ENCODE measurements at regions not wholly inside any gene's neighbourhood (a gene's known extent, or its start where the extent isn't known, plus 50 kb on each side); places are given as distances from the start of the nearest gene placed in this dataset.
"Not testable (repeated sequence)": the region's sequence is repeated elsewhere in the genome, so short reads cannot be mapped to it uniquely, and the experiment has no call there.

DNA sequence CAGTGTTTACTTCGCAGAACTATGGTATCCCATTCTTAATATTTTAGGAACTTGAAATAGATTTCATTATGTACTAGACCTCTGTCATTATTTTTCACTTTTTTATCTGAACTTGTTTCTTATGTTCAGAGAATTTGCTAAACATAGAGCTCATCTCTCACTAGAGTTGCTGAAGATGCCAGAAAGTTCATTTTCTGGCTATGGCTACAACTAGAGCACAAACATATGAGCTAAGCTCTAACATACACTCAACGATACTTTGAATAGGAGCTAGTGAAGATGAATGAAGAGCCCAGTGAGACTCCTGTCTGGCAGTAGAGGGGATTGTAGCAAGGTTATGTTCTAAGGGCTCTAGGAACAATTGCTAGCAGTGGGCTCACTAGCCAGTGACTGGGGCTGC, 582.2 kb downstream of the KIF4B start:
- no peak for DNase-seq (ENCODE audit: low read depth in 3 of 3, low spot score in 1 of 3)

DNA sequence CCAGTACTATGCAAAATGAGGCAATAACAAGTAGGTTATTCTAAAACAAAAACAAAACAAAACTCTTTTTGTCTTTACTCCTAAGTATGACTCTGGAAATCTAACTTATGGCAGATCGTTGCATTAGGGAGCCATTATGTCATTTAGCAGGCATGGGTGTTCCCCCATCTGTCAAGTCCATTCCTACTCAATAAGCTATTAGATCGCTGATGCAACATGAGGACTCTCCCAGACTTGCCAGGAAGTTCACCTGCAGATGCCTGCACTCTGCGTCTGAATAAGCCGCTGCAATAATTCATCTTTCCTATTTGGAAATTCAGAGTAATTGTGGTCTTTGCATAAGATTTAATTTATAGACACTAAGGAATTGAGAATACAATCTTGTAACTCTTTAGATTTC, 585.0 kb downstream of the KIF4B start:
- no peak for DNase-seq (ENCODE audit: low read depth in 3 of 3, low spot score in 1 of 3)

DNA sequence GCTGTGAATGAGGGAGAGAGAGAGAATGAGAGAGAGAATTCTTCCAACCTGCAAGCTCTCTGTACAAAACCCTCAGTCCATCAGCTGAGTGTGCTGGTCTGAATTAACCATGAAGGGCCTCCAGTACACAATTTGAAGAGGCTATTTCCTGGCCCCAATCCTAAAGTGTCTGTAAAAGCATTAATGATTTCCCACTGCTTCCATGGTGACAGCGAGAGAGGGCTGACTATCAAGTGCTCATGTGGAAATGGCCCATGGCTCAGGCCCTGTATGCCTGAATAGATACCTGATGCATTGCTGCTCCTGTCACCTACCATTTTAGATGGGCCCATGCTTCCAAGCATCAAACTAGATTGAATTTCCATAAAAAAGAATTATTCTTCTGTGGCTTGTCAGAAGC, 592.4 kb downstream of the KIF4B start:
- no peak for DNase-seq (ENCODE audit: low read depth in 3 of 3, low spot score in 1 of 3)

DNA sequence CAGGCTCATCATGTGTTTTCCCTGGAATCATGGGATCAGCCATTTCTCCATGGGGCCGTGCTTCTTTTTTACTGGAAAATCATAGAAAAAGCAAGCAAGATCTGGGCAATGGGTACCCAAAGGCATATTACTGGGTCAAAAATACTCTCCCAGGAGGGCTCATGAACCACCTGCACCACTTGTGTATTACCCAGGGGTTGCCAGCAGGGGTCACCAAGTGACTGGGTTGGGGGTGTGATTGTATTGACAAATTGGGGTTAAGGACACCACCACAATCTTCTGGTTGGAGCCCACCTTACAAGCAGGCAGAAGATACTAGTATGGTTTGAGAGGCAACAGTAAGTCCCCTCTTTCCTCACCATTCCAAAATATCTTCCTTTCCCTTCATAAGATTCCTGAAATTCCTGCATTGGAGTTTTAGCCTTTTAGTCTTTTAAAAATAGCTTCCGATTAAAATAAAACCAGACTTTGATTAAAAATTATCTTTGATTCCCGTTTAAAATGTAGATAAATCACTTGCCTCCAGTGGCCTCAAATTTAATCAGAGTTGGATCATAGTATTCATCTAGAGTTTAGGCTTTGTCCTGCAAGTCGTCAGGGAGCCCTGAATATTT, 603.3 kb downstream of the KIF4B start:
- DNase-seq (ENCODE audit: low read depth in 3 of 3, low spot score in 1 of 3): peak in 1 of 3 donors; percentile 13

DNA sequence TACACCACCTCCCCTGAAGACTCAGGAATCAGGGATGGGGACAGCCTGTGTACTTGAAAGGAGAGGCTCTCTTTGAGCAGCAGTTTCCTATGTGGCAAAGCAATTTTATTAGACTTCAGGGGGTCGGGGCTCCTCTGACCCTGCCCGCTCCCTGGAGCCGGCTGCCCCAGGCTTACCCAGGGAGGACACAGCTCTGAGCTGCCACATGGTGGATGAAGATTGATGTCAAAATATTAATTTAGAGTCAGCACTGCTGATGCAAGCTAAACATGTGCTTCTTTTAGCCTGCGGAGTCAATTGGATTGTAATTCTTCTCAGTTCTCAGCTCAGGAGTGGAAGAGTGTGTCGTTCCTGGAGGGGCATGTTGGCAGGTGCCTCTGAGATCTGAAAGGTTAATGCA, 606.1 kb downstream of the KIF4B start:
- no peak for DNase-seq (ENCODE audit: low read depth in 3 of 3, low spot score in 1 of 3)

DNA sequence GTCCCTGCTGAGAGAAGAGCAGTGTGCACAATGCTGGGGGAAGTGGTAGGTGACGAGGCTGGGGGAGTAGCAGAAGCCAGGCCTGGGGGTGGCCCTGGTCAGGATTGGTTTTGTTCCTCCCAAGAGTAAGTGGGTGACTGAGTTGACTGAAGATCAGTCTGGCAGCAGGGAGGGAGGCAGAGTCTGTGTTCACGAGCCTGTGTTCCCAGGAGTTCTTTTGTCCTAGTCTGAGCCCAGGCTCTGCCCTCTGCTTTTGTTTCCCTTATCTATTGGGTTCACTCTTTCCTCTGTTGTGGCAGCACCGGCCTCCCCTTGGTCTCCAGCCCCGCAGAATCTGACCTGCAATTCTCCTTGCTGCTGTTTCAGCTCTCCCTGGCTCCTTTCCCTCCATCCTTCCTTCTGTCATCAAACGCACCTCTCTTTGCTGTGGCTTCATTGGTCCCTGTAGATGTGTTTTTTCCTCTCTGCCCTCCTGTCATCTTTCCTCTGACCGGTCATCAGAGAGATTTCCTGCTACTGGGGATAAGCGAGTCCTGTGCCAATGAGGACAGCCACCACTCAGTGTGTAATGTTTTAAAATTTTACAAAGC, 607.4 kb downstream of the KIF4B start:
- DNase-seq (ENCODE audit: low read depth in 3 of 3, low spot score in 1 of 3): no peak

DNA sequence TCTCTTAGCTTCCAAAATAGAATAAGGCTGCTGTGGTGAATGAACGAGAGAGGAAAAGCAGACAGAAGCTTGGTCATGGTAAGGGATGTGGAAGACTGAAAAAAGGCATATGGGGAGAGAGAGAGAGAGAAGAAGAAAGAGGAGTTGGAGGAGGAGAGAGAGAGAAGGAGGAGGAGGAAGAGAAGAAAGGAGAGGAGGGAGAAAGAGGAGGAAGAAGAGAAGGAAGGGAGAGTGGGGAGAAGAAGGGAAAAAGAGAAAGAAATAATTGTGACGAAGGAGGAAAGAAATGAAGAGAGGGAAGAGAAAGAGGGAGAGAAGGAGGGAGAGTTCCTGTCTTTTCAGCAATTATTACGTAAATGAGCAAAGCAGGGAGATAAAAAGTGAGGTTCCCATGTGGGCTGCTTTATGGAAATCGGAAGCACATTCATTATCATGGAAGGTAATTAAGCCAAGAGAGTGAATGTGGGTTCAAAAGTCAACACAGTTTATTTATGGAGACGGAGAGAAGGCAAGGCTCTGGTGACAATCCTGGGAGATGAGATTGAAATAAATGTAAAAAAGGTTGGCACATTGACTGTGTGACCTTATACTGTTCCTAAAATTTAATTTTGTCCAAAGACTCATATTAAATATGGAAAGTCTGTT, 611.2 kb downstream of the KIF4B start:
- DNase-seq (ENCODE audit: low read depth in 3 of 3, low spot score in 1 of 3): no peak

DNA sequence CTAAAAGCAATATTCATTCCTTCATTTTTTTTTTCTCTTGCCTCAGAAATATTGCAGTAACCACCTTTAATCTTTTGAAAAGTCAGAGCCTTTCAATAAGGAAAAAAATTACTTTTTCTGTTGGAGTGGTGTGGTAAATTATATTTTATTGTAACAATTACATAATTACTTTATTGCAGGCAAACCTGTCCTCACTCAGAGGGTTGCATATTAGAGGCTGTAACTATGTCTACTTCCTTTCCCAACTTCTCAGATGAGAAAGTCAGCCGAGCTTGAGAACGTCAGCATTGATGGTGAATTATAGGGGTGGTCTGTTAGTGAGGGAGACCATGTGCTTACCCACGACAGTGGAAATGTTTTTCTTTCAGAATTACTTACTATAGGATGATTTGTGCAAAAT, 611.8 kb downstream of the KIF4B start:
- DNase-seq (ENCODE audit: low read depth in 3 of 3, low spot score in 1 of 3): no peak

DNA sequence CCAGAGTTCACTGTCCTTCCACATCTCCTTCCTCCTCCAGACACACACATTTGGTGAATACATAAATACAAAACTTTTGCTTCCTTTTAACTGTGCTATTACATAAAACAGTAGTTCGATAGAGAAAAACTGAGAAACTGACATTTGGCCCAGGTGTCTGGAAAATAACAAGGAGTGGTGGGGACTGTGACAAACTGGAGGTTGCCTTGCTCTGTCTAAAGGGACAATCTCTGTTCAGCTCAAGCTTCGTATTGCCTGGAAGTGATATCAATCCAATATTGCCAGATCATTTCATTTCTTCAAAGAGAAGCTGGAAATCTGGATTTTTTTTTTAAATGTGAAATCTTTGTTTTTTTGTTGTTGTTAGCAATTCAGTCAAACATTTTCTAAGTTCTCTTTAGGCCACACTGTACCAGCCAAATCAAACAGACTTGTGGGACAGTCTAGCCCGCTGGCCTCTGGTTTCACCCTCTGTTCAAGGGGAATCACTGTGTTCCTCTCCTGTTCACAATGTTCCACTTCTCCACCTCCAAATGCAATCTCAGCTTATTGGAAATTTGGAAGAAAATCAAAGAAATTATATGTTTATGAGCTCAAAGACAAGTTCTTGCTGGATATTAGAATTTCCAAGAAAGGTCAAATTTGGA, 612.5 kb downstream of the KIF4B start:
- no peak for DNase-seq (ENCODE audit: low read depth in 3 of 3, low spot score in 1 of 3)

DNA sequence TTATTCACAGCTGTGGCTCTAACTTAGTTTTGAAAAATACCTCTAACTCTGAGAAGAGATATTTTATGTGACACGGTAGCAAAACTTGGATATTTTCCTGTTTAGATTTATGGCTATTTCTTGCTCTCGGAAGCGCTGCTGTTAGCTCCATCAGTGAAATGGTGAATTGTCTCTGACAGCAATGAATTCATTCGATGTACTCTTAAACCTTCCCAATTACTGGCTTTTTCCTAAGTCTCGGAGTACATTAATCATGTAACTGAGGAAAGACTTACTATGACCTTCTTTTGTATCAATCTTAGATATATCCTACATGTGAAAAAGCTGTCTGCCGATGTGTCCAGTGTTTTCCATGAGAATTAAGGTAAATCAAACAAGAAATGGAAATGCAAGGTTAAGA, 613.0 kb downstream of the KIF4B start:
- no peak for DNase-seq (ENCODE audit: low read depth in 3 of 3, low spot score in 1 of 3)

DNA sequence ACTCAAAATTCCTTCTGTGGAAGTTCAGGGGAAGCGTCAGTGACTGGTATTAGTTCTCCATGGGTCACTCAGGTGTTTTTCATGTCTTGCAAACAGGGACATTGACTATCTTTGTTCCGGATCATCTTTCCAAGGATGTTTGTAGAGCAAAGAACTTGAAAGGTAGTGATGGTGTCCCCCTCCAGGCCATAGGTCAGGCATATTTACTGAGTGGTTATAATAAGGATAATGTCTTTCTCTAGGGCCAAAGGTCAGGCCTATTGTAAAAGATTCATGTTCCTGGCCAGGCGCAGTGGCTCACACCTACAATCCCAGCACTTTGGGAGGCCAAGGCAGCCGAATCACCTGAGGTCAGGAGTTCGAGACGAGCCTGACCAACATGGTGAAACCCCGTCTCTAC, 614.8 kb downstream of the KIF4B start:
- DNase-seq (ENCODE audit: low read depth in 3 of 3, low spot score in 1 of 3): no peak

DNA sequence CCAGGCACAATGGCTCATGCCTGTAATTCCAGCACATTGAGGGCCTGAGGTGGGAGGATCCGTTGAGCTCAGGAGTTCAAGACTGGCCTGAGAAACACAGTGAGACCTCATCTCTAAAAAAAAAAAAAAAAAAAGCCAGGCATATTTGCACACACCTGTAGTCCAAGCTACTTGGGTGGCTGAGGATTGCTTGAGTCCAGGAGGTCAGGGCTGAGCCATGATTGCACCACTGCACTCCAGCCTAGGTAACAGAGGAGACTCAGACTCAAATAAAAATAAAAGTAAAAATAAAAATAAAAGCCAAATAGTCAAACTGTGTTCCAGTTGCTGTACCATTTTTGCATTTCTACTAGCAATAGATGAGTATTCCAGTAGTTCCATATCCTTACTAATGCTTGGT, 616.0 kb downstream of the KIF4B start:
- DNase-seq (ENCODE audit: low read depth in 3 of 3, low spot score in 1 of 3): no peak

DNA sequence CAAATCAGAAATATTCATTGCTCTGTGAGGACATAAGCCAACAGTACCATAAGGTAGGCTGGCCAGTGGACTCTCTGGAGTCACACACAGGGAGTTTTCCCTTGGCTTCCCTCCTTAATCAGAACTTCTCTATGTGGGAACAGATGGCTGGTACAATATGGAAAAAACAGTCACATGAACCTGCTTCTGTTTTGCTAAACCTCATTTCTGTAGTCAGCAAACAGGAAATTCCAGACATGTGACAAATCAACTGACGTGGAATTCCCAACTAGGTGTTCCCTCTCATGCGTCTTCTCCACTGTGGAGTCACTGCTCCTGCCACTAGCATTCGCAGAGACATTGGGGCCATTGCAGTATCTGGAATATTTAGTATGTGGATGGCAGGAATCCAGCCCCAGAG, 617.6 kb downstream of the KIF4B start:
- DNase-seq (ENCODE audit: low read depth in 3 of 3, low spot score in 1 of 3): no peak

DNA sequence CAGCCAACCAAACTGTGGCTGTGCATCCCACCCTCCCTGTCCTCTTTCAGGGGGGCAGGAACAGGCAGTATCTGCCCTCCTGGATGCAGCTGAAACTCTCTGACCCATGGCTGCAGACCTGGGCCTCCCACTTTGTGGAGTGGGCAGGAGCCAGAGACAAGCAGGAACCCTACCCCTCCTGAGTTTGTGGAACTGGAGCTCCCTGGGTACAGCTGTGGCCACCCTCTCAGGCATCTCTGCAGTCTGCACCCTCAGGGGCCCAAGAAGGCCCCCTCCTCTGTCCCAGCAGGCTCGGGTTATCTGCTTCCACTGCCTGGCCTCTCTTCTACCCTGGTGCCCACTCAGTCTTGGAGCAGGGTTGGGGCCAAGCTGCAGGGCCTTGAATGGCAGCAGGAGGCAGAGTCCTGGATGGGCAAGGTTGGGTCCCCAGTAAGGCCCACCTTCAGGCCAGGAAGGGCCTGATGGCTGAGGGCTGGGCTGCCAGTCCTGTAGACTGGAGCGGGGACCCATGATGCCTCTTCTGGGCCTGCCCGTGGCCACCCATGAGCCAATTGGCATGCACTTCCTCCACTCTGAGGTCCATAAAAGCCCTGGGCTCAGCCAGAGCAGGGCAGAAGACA, 619.9 kb downstream of the KIF4B start:
- DNase-seq (ENCODE audit: low read depth in 3 of 3, low spot score in 1 of 3): no peak

DNA sequence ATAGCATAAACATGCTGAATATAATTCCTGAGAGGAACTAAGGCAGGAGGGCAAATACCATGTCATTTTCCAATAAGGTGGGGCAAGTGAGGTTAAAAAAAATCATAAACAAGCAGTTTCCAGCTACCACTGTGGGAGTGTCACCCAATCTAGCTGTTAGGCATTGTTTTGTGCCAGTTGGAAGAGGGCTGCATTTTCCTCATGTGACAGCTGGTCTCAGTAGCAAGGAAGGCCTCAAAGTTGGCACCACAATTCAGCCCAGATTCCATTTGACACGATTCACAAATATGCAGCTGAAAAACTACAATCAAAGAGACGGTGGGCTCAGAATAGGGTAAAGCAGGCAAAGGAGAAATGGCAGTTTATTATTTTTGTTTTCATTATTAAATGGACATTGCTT, 636.1 kb downstream of the KIF4B start:
- no peak for DNase-seq (ENCODE audit: low read depth in 3 of 3, low spot score in 1 of 3)

DNA sequence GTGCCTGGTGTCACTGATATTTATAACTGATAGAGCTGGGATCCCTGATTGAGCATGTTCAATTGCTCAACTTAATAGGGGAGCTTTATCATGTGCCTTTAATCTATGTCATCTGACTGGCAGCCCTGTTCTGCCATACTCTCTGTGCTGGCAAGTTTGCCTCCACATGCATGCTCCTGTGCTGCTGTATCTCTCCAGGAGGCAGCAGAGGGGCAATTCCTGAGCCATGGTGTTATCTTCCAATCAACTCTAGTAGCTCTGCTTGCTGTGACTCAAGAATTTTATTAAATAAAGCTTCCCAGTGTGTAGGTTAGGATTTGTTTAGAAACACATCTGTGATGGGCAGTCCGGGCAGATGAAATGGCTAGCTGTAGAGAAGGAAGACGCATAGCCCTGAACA, 642.0 kb downstream of the KIF4B start:
- DNase-seq (ENCODE audit: low read depth in 3 of 3, low spot score in 1 of 3): no peak

DNA sequence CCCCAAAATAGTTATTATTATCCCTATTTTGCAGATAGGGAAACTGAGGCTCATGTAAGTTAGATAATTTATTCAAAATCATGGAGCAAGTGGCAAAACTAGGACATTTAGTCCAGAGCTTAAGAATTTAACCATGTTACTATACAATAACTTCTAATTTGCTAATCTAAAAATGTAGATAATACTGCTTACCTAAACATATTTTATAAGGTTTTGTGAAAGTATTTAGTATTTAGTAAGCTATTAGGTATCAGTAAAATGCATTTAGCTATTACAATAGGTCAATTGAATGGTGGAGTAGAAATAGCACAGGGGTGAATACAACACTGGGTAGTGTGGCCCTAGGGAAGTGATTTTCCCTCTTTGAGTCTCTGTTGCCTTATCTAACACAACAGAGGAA, 648.3 kb downstream of the KIF4B start:
- no peak for DNase-seq (ENCODE audit: low read depth in 3 of 3, low spot score in 1 of 3)

DNA sequence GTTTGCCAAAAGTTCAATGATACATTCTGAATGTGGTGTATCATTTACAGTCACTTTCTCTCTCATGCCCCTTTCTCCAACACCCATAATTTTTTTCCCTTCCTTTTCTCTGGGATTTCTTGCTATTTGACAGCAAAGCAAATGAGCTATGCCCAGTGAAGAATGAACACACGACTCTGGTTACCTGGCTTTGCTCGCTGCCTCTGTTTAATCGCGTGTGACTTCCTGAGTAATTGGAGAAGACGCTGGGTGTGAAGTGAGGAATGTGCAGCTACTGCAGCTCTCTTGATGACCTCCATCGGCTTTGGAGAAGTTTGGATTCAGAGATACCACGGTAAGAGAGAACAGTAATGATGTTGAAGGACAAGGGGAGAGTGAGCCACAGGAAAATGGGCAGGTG, 651.8 kb downstream of the KIF4B start:
- no peak for DNase-seq (ENCODE audit: low read depth in 3 of 3, low spot score in 1 of 3)

DNA sequence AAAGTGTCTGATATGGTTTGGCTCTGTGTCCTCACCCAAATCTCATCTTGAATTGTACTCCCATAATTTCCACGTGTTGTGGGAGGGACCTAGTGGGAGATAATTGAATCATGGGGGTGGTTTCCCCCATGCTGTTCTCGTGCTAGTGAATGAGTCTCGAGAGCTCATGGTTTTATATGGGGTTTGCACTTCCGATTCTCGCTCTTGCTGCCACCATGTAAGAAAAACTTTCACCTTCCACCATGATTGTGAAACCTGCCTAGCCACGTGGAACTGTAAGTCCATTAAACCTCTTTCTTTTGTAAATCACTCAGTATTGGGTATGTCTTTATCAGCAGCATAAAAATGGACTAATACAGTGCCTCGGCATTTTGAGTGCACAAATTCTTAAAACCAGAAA, 655.0 kb upstream of the SGCD start:
- DNase-seq (ENCODE audit: low read depth in 3 of 3, low spot score in 1 of 3): not testable (repeated sequence)

DNA sequence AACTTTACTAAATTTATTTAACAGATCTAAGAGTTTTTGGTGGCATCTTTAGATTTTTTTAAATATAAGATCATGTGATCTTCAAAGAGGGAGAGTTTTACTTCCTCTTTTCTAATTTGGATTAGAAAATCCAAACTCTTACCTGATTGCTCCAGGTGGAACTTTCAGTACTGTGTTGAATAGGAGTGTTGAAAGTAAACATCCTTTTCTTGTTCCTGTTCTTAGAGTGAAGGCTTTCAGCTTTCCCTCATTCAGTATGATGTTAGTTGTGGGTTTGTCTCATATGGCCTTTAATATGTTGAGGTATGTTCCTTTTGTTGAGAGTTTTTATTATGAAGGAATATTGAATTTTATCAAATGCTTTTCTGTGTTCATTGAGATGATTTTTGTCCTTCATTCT, 650.0 kb upstream of the SGCD start:
- DNase-seq (ENCODE audit: low read depth in 3 of 3, low spot score in 1 of 3): no peak

DNA sequence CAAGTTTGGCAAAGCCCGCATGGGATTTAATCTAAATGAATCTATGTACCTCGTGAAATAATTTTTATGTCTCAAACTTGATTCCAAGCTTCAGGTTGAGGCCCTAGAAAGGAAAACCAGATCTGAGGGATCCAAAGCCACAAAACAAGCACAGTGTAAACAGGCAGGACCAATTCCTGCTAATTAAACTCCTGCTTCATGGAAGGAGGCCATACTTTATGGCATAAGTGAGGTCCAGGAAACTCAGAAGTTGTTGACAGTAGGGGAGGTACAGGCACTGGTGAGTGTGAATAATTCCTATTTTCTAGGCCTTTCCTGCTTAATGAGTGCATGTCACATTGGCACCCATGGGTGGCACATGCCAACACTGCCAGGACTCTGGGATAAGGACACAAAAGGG, 648.6 kb upstream of the SGCD start:
- no peak for DNase-seq (ENCODE audit: low read depth in 3 of 3, low spot score in 1 of 3)

DNA sequence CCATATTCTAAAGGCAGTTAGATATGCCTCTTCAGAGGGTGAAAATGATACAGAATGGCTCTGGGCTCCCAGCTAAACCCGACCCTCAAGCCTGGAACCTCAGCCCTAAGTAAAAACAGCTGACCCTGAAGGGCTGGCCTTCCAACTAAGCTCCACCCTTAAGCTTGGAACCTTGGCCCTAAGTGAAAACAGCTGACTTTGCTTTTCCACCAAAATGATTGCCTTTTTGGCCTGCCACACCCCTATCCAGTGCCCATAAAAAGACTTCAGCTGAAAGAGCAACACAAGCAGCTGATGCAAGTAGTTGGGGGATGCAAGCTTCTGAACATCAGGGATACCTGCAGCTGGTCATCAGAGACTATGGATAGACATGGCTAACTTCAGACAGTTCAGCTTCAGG, 647.4 kb upstream of the SGCD start:
- DNase-seq (ENCODE audit: low read depth in 3 of 3, low spot score in 1 of 3): no peak

Data from stimulated activated CD4-positive, alpha-beta T cell treated with anti-CD3 and anti-CD28 coated beads, TNF-alpha, amount 100 ng/mL, for 1 hour (primary cell).